ENCODE measurements at regions not wholly inside any gene's neighbourhood (a gene's known extent, or its start where the extent isn't known, plus 50 kb on each side); places are given as distances from the start of the nearest gene placed in this dataset.

DNA sequence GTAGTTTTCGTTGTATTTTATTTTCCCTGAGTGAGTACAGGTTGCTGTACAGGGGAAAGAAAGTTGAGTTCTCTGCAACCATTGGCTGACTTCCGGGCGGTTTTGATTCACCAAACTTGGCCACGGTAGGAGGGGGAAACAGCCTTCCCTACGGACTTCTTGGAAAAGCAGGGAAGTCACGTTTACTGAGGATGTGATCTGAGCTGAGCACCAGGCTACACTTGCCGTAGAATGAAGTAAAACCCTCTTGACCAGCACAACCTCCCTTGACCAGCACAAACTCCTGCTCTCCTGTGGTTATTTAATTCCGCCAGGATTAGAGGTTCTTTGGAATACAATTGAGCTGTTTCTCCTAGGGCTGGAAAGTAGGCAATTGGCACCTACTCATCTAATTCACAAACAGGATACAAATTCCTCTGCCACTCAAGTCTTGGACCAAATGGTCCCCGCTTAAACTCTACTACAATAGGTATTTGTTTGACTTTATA, 242.0 kb upstream of the RBFOX1 start:
- DNase-seq: no peak

- DNase-seq: no peak
Measured at GRCh38 chr16:7089751-7090150, 242.9 kb upstream of the RBFOX1 start.

- DNase-seq: no peak
Measured at GRCh38 chr16:7088711-7089110, 243.9 kb upstream of the RBFOX1 start.

DNA sequence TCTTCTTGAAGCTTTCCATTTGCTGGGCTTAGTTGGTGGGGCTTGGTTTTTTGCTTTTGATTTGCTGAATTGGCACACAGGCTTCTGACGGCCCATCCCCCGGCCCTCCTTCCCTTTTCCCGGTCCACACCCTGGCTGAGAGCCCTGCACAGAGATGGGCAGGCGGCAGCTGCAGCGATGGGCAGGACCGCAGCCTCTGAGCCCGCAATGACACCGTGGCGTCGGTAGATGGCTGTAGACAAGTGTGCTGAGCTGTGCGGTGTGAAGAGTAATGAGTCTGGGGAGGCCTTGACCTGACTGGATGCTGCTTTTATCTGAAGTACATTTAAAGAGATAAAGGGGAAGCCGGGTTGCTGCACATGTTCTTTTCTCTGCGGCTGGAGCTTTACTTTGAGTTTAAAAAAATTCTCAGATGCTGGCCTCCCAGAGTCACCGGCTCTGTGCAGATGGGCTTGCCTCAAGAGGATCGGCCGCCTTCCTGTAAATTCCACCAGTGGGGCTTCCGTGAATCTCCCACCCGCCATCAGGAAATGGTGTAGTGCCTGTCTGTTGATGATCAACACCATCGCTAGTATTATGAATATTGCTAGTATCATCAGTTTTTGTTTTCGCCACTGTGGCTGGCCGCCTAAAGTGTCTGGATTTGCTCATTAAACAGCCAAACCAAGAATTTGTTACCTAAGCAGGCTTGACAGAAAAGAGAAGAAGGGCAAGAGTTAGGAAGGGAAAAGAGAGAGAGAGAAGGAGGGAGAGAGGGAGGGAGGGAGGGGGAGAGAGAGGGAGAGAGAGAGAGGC, 245.6 kb upstream of the RBFOX1 start:
- DNase-seq: no peak

- no peak for DNase-seq
Measured at GRCh38 chr16:7085776-7086175, 246.9 kb upstream of the RBFOX1 start.

- no peak for DNase-seq
Measured at GRCh38 chr16:7083096-7083495, 249.5 kb upstream of the RBFOX1 start.

GRCh38 chr16:7077636-7078035, 255.0 kb upstream of the RBFOX1 start:
- DNase-seq: no peak

GRCh38 chr16:7074715-7075114, 257.9 kb upstream of the RBFOX1 start:
- no peak for DNase-seq

- no peak for DNase-seq
Measured at GRCh38 chr16:7057458-7057857, 275.2 kb upstream of the RBFOX1 start.

DNA sequence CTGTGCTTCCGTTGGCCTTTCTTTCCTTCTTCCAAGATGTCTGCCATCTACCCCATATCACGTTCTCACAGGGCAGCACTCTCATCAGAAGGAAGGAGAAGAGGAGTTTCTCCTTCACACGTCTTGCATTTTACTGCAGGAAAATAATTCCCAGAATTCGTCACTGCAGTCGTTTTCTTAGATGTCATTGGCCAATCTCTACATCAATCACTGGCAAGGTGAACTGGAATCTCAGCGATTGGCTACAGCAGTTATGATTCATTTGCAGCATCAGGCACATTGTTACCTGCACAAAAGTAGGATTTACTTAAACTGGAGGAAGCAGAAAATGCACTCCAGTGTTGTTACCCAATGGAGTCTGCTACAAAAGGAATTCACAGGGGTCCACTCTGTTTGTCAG, 277.2 kb upstream of the RBFOX1 start:
- DNase-seq: no peak

DNA sequence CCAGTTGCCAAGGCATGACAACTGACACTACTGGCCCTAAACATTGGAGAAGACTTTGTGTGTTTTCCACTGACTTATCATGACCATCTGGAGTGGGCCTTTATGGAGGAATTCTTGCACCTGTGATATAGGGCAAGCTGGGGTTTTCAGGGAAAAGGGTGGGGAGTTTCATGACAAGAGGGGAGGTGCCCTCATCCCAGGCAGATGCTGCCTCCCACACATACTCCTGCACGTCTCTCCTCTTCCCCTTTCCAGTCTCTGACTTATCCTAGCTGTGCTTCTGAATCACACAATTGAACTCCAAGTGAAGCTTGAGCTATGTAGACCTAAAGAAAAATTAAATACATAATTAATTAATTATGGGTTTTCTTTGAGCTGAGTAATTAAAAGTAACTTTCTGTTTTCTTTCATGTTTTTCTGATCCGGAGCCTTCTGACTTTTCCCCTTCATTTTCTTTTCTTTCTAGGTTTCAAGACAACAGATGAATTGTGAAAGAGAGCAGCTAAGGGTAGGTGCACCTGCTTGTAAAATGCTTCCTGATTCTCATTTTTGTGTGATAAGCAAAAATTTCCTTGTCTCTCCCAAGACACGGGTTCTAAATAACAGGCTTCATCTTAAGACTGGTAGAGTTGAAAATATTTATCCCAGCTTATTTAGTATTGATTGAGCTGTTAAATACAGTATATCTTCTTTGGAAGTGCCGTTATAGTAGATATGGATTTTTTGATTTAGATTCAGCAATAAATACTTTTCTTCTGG, 280.9 kb upstream of the RBFOX1 start:
- DNase-seq: no peak

DNA sequence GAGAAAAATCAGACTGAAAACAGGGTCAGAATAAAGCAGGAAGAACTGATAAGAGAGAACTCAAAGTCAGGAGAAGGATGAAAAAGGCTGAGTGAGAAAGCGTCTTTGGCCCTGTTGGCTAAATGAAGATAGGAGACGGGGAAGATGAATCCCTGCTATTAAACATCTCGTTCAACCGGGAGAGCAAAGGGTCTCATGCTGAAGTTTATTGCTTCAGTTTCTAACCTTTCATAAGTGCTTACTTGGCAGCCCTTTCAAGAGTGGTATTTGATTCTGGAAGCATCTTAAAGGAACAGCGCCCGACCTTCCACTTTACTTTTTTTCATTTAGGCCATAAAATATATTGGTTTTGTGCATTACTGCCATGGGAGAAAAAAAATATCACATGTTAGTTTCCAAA, 288.3 kb upstream of the RBFOX1 start:
- no peak for DNase-seq

DNA sequence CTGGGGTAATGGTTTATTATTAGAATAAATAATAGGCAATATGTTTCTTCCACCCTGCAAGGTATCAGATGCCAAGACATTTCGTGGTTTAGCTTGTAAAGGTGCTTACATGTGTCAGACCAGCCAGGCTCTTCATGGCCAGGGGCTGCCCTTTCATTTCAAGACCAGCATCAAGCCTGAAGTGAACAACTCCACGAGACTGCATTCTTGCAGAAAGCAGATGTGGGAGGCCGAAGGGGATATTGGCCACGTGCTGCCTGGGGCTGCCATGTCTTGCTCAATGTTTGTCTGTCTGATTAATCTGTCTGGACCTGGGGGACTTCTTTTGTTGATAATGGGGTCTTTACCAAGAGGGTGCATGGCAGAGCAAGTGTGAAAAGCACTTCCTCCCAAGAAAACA, 294.2 kb upstream of the RBFOX1 start:
- DNase-seq: no peak

GRCh38 chr16:7037495-7037894, 295.1 kb upstream of the RBFOX1 start:
- no peak for DNase-seq

- DNase-seq: no peak
Measured at GRCh38 chr16:7031031-7031430, 301.6 kb upstream of the RBFOX1 start.

GRCh38 chr16:7027401-7027800, 305.2 kb upstream of the RBFOX1 start:
- no peak for DNase-seq

DNA sequence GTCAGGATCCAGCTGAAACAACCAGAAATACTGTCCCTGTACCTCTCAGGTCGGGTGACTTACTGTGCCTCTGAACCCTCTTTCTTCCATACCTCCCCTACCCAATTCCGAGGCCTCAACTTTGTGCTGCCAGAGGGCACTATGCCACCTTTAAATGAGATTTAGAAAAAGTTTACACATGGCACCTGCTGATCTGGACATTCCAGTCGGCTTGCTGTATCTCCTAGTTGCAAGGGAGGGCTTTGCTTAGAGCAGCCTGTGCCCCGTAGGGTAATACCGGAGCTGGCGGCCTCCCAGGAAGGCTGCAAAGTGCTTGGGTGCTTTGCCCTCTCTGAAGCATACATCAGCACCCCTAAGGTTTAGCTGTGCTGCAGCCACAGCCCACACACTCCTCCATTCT, 306.0 kb upstream of the RBFOX1 start:
- no peak for DNase-seq

DNA sequence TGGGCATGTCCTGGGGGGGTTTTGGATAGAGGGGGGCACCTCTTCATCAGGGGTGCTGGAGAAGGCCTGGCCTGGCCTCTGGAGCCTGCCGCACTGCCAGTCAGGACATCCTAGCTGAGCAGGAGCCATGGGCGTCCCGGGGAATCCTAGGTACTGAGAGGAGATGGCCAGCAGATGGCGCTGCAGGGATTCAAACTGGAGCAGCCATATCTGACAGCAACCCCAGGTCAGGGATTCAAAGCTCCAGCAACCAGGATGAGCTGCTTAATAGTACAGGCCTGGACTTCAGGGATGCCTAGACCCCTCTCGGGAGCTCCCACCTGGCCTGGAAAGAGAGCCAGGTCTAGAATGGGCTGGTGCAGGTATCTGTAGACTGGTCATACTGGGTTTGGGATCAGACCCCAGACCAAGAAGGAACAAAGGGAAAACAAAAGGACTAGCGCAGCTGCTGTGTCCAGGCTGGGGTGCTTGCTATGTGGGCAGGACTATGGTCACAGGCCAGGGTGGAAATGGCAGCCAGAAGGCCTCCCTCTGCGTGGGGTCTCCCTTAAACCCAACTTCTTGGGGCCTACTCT, 306.9 kb upstream of the RBFOX1 start:
- peak; percentile 17 to 57 for DNase-seq

DNA sequence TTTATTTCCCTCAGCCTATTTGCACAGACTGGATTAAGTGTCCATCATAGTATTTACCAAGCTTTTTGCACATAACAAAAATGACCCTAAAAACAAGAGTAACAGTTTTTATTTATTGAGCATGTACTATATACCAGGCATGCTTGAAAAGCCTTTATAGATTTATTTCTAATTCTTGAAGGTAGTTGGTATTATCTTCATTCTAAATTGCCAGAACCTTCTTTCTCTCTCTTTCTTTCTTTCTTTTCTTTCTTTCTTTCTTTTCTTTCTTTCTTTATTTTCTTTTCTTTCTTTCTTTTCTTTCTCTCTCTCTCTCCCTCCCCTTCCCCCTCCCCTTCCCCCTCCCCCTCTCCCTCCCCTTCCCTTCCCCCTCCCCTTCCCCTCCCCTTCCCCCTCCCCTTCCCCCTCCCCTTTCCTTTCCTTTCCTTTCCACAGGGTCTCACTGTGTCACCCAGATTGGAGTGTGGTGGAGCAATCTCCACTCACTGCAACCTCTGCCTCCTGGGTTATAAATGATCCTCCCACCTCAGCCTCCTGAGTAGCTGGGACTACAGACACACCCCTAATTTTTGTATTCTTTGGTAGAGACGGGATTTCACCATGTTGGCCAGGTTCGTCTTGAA, 310.9 kb upstream of the RBFOX1 start:
- no peak for DNase-seq

GRCh38 chr16:7017006-7017662, 315.5 kb upstream of the RBFOX1 start:
- DNase-seq: no peak

DNA sequence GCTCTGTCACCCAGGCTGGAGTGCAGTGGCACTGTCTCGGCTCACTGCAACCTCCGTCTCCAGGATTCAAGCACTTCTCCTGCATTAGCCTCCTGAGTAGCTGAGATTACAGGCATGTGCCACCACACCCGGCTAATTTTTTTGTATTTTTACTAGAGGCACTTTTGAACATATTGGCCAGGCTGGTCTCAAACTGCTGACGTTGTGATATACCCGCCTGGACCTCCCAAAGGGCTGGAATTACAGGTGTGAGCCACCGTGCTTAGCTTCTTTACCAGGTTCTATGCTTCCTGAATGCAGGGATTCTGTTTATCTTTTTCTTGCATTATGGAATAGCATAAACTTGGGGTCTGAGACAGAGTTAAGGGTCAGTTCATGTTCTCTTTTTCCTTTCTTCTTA, 317.9 kb upstream of the RBFOX1 start:
- DNase-seq: no peak

DNA sequence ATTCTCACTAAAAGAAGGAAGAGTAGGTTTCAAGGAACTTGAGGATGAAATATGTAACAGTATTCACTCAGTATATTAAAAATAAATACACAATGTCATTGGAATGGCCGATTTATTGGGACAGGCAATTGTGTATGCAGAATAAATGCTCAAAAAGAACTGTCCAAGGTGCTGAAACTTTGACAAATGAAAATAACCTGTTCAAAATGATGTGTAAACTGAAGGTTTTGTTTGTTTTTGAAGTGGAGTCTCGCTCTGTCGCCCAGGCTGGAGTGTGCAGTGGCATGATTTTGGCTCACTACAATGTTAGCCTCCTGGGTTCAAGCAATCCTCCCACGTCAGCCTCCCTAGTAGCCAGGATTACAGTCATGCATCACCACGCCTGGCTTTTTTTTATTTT, 318.7 kb upstream of the RBFOX1 start:
- DNase-seq: no peak

- no peak for DNase-seq
Measured at GRCh38 chr16:7004266-7004665, 328.4 kb upstream of the RBFOX1 start.
